GM12864 (cell line): ENCODE measurements at regions not wholly inside any gene's neighbourhood (a gene's known extent, or its start where the extent isn't known, plus 50 kb on each side); places are given as distances from the start of the nearest gene placed in this dataset.

ENCODE experiments used
- DNase-seq: peaks from one replicate; pipeline ENCODE4 v3.0.0-alpha.2; 2011; ENCODE audit warnings: low read depth
- H3K4me3 ChIP-seq: 2 replicates; pipeline ENCODE4 v1.5.1; 2011; ENCODE audit warnings: mild to moderate bottlenecking, low read depth, low read length, control low read depth
- CTCF ChIP-seq: IDR thresholded peaks from 2 replicates; pipeline ENCODE4 v1.5.1; 2011; ENCODE audit warnings: low read depth, mild to moderate bottlenecking, moderate library complexity, low read length, control low read depth, inconsistent platforms; ENCODE audit errors: missing control alignments

DNA sequence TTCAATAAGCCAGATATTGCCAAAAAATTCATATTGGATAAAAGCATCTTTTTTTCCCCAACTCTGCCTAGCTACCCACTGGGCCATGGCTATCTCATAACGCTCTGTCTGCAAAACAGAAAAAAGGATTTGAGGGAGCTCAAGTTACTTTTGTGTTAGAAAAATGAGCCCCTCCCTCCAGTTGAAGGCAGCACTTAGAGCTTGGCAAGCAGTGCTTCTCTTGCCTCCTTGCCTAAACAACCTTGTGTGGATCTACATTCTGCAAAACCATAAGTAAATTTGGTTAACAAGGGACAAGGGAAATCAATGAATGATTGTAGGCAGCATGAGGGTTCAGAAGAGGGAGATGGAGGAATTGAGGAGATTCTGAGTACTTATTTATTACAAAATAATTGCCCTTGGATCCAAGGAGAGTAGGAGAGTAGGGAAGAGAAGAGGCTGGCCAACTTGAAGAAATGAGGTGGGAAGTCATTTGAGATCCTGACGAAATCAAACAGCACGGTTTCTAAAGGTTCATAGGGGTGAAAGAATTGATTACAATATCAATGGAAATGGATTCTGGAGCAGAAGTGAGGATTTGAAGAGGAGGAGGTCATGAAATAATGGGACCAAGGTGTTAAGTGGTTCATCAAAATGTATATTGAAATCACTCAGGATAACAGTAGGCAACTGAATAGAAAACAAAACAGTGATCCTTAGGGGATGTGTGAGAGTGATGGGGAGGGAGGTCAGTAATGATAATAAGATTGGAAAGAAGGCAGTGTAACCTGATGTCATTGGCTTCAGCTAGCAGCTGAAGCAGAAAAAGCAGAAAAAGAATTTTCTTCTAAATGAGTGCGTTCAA is 434.8 kb upstream of the IGFBP7 start:
- TF ChIP-seq CTCF, result no peak
- no peak overlapping the region for H3K4me3 ChIP-seq
- DNase-seq, result no peak

DNA sequence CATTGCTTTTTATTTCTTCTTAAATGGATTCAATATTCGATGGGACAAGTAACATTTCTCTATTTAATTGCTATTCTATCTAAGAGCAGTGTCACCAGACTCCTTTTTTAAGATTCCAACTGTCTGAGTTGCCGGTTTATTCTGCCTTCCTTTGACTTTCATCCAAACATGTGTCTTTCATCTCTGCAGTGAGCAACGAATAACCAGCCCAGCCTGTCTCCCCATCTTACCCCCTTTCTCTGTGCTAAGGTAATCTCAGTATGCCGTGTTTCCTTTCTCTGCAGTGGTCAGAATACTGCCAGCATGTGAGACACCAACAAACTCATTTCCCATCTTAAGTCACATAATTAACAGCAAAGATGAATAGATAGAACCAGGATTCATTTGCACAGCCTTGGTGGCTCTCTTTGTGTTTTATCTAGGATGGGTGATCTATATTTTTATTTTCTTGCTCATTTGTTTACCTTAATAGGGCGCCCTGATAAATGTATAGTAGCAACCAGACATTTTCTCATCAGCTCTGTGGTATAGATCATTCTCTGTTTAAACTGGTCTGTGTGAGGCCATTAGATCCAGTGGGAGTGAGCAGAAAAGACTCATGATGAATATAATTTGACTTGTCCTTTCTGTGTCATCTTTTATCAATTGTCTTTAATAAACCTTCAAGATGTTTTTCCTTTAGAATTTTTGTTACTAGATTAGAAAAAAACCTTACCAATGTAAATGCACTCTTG is 394.8 kb upstream of the IGFBP7 start:
- no peak for DNase-seq
- H3K4me3 ChIP-seq, result no peak overlapping the region
- TF ChIP-seq CTCF, result no peak

DNA sequence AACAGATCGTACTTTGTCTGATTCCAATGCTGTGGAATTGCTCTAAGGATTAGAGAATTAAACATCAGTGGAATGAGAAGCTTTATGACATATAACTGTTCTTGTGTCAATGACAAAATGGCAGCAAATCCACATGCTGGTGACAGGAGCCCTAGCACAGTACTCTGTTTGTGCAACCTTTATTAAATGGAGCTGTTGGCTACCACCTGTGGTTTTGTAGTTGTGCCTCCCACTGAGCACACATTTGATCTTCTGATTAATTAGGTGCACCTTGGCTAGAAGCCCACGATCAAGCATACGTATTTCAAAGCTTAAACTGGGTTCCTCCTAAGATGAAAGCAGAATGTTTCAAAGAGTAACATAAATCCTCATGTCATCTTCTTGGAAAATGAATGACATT is 394.0 kb upstream of the IGFBP7 start:
- H3K4me3 ChIP-seq, result no peak overlapping the region
- no peak for TF ChIP-seq CTCF
- DNase-seq, result no peak

- no peak for TF ChIP-seq CTCF
- no peak overlapping the region for H3K4me3 ChIP-seq
- DNase-seq, result no peak
Measured at GRCh38 chr4:57501720-57502119, 391.5 kb upstream of the IGFBP7 start.

DNA sequence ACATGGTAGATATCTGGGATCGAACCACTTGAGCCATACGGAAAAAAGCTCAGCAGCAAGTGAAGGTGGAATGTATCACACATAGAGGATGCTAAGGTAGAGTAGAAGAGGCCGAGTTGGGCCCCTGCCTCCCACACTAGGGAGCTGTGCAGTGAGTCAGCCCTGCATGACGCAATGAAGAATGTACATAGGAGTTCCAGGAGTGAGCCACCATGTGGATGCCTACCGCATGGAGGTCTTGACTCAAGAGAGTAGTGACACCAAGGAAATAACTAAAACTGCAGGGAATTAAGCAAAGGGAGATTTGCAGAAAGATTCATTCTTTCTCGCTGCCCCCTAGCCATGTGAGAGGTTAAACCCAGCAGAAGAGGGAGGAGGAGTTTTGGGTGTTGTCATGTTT is 389.6 kb upstream of the IGFBP7 start:
- no peak overlapping the region for H3K4me3 ChIP-seq
- DNase-seq, result no peak
- no peak for TF ChIP-seq CTCF

DNA sequence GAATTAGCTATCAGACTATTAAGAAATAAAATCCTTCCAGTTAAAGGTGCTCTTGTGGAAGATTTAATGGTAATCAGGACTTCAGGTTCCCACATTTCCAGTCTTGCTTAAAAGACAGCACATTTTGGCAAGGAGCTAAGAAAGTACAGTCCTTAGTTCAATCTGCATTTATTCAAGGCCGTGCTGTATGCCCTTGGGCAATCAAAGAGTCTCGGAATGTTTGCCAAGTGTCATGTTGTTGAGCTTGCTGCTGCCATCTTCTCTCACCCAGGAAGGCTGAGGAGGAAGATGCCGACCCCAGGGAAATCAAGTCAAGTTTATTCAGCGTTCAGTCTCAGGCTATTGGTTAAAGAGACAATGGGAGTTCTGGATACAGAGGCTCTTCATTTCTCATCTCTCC is 388.1 kb upstream of the IGFBP7 start:
- no peak overlapping the region for H3K4me3 ChIP-seq
- no peak for DNase-seq
- TF ChIP-seq CTCF, result no peak
